Nephron progenitor cell (in vitro differentiated cells): ENCODE measurements at regions not wholly inside any gene's neighbourhood (a gene's known extent, or its start where the extent isn't known, plus 50 kb on each side); places are given as distances from the start of the nearest gene placed in this dataset.
"Not testable (repeated sequence)": the region's sequence is repeated elsewhere in the genome, so short reads cannot be mapped to it uniquely, and the experiment has no call there.

ENCODE experiments used
- DNase-seq: peaks from one replicate; pipeline ENCODE4 v3.0.0; 2021
- H3K27ac Mint-ChIP-seq: 2 replicates; pipeline ENCODE4 v1.8.0; 2021; ENCODE audit warnings: mild to moderate bottlenecking, moderate library complexity, mixed read lengths
- H3K27me3 Mint-ChIP-seq: 2 replicates; pipeline ENCODE4 v1.8.0; 2021; ENCODE audit warnings: mild to moderate bottlenecking, low read depth, mixed read lengths; ENCODE audit not compliant: poor library complexity
- H3K36me3 Mint-ChIP-seq: 2 replicates; pipeline ENCODE4 v1.8.0; 2021; ENCODE audit warnings: low read depth, mixed read lengths
- H3K4me1 Mint-ChIP-seq: 2 replicates; pipeline ENCODE4 v1.8.0; 2021; ENCODE audit warnings: mixed read lengths
- H3K4me3 Mint-ChIP-seq: 2 replicates; pipeline ENCODE4 v1.8.0; 2021; ENCODE audit warnings: mild to moderate bottlenecking, moderate library complexity, mixed read lengths
- H3K9me3 Mint-ChIP-seq: 2 replicates; pipeline ENCODE4 v1.8.0; 2021; ENCODE audit warnings: mild to moderate bottlenecking, moderate library complexity, mixed read lengths
- TF ChIP-seq, protein P1 (sequence below): fragments of 200-600 bp; sonication (generic); IDR thresholded peaks from 2 replicates; pipeline ENCODE4 v1.5.0; 2021; ENCODE audit warnings: antibody characterized with exemption

DNA sequence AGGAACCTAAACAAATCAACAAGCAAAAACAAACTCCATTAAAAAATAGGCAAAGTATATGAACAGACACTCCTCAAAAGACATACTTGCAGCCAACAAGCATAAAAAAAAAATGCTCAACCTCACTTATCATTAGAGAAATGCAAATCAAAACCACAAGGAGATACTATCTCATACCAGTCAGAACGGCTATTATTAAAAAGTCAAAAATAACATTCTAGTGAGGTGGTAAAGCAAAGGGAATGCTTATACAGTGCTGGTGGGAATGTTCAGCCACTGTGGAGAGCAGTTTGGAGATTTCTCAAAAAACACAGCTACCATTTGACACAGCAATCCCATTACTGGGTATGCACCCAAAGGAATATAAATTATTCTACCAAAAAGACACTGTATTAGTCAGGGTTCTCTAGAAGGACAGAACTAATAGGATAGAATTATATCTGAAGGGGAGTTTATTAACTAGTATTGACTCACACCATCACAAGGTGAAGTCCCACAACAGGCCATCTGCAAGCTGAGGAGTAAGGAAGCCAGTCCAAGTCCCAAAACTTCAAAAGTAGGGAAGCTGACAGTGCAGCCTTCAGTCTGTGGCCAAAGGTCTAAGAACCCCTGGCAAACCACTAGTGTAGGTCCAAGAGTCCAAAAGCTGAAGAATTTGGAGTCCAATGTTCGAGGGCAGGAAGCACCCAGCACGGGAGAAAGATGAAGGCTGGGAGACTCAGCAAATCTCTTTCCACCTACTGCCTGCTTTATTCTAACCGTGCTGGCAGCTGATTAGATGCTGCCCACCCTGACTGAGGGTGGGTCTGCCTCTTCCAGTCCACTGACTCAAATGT, 101.6 kb upstream of the KRAS start:
- TF ChIP-seq, protein P1, sequence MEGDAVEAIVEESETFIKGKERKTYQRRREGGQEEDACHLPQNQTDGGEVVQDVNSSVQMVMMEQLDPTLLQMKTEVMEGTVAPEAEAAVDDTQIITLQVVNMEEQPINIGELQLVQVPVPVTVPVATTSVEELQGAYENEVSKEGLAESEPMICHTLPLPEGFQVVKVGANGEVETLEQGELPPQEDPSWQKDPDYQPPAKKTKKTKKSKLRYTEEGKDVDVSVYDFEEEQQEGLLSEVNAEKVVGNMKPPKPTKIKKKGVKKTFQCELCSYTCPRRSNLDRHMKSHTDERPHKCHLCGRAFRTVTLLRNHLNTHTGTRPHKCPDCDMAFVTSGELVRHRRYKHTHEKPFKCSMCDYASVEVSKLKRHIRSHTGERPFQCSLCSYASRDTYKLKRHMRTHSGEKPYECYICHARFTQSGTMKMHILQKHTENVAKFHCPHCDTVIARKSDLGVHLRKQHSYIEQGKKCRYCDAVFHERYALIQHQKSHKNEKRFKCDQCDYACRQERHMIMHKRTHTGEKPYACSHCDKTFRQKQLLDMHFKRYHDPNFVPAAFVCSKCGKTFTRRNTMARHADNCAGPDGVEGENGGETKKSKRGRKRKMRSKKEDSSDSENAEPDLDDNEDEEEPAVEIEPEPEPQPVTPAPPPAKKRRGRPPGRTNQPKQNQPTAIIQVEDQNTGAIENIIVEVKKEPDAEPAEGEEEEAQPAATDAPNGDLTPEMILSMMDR = no peak
- Mint-ChIP-seq H3K4me1 (no peaks in the 10 kb centered on the region), H3K27me3 (no peaks in the 10 kb centered on the region), H3K9me3 (no peaks in the 10 kb centered on the region), H3K36me3 (no peaks in the 10 kb centered on the region), H3K27ac (no peak overlapping the region), H3K4me3 (no peak overlapping the region)
- DNase-seq = no peak

DNA sequence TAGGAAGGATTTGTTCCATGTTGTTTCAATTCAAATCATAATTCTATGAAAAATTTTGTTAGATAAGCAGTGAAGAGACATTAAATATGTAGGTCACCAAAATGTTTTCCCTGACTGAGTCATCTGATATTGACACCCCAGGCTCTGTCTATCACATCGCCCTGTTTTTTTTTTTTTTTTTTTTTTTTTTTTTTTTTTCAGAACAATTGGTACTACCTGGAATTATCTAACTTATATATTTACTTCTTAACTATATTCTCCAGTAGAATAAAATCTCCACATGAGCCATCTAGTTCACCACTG, 97.8 kb upstream of the KRAS start:
- DNase-seq = no peak
- Mint-ChIP-seq H3K4me3 (no peak overlapping the region), H3K27ac (no peak overlapping the region), H3K9me3 (no peaks in the 10 kb centered on the region), H3K4me1 (no peaks in the 10 kb centered on the region), H3K27me3 (no peaks in the 10 kb centered on the region), H3K36me3 (no peaks in the 10 kb centered on the region)
- TF ChIP-seq, protein P1 = no peak

DNA sequence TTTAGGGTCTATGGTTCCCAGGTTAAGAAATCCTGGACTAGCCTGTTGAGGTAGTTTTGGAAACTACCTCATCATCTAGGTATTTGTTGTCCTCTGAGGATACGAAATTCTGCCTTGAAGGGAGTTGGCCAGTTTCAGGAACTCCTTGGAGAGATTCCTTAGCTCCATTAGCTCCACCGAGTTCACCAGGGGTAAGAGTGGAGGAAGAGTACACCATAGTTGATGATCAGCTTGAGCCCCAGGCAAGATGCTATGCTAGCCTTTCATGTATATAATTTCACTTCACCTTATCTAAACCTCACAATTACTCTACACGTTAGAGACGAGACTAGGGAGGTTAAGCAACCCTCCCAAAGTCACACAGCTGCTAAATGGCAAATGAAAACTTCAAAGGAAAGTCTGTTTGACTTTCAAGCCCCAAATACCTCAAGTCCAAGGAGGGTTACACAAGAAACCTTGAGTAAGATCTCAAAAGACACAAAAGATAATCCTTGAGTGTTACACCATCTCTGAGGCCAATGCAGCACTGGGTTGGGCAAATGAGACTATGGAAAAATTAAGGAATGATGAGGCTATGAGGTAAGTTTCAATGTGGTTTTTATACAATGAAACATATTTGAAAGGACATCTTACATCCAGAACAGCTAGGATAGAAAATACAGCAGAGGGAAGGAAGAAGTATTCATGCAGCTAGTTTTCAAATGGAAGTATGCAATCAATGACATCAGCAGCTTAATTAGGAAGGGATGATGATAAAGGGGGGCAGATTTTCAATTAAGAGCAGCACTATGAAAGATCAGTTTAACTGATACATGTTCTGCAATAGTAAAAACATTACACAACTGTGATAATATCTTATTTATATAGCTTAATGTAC, 97.2 kb upstream of the KRAS start:
- DNase-seq = no peak
- H3K27me3 Mint-ChIP-seq = no peaks in the 10 kb centered on the region
- TF ChIP-seq, protein P1 = no peak
- H3K9me3 Mint-ChIP-seq = no peaks in the 10 kb centered on the region
- no peak overlapping the region for H3K27ac Mint-ChIP-seq
- no peak overlapping the region for H3K4me3 Mint-ChIP-seq
- H3K36me3 Mint-ChIP-seq = no peaks in the 10 kb centered on the region
- H3K4me1 Mint-ChIP-seq = no peaks in the 10 kb centered on the region

DNA sequence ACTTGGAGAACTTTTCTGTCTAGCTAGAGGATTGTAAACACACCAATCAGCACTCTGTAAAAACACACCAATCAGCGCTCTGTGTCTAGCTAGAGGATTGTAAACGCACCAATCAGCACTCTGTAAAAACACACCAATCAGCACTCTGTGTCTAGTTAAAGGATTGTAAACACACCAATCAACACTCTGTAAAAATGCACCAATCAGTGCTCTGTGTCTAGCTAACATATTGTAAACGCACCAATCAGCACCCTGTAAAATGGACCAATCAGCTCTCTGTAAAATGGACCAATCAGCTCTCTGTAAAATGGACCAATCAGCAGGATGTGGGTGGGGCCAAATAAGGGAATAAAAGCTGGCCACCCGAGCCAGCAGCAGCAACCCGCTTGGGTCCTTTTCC, 91.1 kb upstream of the KRAS start:
- H3K36me3 Mint-ChIP-seq, DNase-seq, H3K27me3 Mint-ChIP-seq, H3K4me3 Mint-ChIP-seq, H3K27ac Mint-ChIP-seq, H3K4me1 Mint-ChIP-seq: not testable (repeated sequence)
- peaks cover 14% of the 10 kb centered on the region for H3K9me3 Mint-ChIP-seq

DNA sequence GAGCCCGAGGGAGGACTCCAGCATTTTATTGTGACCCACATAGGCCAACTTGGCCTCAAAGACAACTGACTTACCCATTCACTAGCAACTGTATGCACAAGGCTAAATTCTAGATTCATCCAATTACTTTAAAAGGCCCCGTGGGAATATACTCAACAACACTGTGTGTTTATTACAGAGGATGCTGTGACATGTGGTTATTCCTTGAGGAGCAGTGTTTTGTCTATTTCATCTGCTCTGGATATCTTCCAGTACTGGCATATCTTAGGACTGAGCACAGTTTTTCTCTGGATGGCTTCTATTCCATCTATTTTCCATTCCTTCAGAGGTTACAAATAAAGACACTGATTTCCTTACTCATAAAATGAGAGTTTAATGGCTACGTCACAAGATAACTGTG, 87.2 kb upstream of the KRAS start:
- H3K9me3 Mint-ChIP-seq = peaks cover 14% of the 10 kb centered on the region
- peaks cover 3% of the 10 kb centered on the region for H3K27me3 Mint-ChIP-seq
- TF ChIP-seq, protein P1 = no peak
- peaks cover 16% of the 10 kb centered on the region for H3K4me1 Mint-ChIP-seq
- H3K4me3 Mint-ChIP-seq = no peak overlapping the region
- H3K36me3 Mint-ChIP-seq = no peaks in the 10 kb centered on the region
- no peak for DNase-seq
- H3K27ac Mint-ChIP-seq = no peak overlapping the region

DNA sequence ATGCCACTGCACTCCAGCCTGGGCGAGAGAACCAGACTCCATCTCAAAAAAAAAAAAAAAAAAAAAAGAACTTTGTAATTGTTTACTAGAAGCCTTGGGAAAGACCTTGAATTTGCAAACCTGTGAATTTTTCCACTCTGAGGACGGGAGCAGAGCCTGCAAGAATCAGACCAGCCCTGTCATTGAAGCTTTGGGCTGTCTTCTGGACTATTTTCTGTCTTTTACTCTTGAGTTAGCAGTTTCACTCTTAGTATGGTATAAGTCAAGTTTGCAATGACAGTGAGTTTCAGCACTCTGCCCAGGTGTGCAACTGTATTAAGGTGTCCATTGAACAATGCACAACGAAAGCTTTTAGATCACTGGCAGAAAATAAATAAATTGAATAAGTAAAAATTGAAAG, 81.4 kb upstream of the KRAS start:
- no peaks in the 10 kb centered on the region for H3K27me3 Mint-ChIP-seq
- H3K27ac Mint-ChIP-seq = no peak overlapping the region
- peaks cover 16% of the 10 kb centered on the region for H3K4me1 Mint-ChIP-seq
- TF ChIP-seq, protein P1 = no peak
- no peak overlapping the region for H3K4me3 Mint-ChIP-seq
- no peak for DNase-seq
- H3K36me3 Mint-ChIP-seq = no peaks in the 10 kb centered on the region
- no peaks in the 10 kb centered on the region for H3K9me3 Mint-ChIP-seq
